Fibroblast of villous mesenchyme (primary cell): ENCODE measurements at regions not wholly inside any gene's neighbourhood (a gene's known extent, or its start where the extent isn't known, plus 50 kb on each side); places are given as distances from the start of the nearest gene placed in this dataset. TPM values are rescaled to one million over a fixed set of nuclear protein-coding genes. Genes with fewer than 3 reads are reported as not detected.

Experiments
- DNase-seq: peaks from one replicate; pipeline ENCODE4 v3.0.0-alpha.2; 2010; ENCODE audit warnings: low read depth
- H3K4me3 ChIP-seq: 2 replicates; pipeline ENCODE4 v1.5.1; 2011; ENCODE audit warnings: low read depth, mild to moderate bottlenecking, low read length
- small RNA-seq: library from RNA; depleted of rRNA; stranded (forward); fragments of <200 nt; gene quantifications from one replicate; pipeline ENCODE3, GENCODE V24; 2012
- TF ChIP-seq, protein P1 (sequence below): IDR thresholded peaks from 2 replicates; pipeline ENCODE4 v1.5.1; 2012; ENCODE audit warnings: low read depth, mild to moderate bottlenecking, low read length; ENCODE audit not compliant: insufficient read depth

- no peak overlapping the region for H3K4me3 ChIP-seq
- TF ChIP-seq, protein P1, sequence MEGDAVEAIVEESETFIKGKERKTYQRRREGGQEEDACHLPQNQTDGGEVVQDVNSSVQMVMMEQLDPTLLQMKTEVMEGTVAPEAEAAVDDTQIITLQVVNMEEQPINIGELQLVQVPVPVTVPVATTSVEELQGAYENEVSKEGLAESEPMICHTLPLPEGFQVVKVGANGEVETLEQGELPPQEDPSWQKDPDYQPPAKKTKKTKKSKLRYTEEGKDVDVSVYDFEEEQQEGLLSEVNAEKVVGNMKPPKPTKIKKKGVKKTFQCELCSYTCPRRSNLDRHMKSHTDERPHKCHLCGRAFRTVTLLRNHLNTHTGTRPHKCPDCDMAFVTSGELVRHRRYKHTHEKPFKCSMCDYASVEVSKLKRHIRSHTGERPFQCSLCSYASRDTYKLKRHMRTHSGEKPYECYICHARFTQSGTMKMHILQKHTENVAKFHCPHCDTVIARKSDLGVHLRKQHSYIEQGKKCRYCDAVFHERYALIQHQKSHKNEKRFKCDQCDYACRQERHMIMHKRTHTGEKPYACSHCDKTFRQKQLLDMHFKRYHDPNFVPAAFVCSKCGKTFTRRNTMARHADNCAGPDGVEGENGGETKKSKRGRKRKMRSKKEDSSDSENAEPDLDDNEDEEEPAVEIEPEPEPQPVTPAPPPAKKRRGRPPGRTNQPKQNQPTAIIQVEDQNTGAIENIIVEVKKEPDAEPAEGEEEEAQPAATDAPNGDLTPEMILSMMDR, result no peak
- DNase-seq, result no peak
Measured at GRCh38 chr18:72922895-72923294, 55.1 kb upstream of the NETO1 start.

Small RNA genes lying in the stretch of these regions (small RNA-seq; reads per million reads assigned to genes)
- not detected for gene RN7SL401P
